ENCODE measurements at regions not wholly inside any gene's neighbourhood (a gene's known extent, or its start where the extent isn't known, plus 50 kb on each side); places are given as distances from the start of the nearest gene placed in this dataset.

DNA sequence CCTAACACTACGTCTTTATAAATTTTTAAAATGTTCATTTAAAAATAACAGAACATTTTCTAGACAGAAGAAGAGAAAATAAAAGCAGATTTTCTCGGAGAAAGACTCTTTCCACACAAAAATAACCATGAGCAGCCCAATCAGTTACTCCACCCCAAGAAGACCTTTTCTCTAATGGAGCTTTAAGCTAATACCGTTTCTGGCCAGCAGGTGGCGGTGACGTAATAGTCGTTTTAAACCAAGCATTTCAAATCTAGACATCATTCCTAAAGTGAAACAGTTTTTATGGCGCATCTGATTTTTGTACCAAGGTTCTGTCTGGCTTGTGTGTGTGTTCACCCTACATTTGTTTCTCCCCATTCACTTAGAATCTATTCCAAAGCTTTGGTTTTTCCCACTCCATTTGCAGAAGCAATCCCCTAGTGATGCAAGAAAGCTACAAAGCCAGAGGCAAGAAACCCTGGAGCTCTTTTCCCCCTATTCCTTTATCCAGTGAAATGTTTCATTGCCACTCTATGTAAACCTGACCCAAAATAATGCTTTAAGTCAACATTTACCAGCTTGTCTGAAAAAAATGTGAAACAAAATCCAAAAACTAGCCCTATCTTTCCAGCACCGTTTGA lies 336.7 kb upstream of the IGF1R start:
- ChIA-PET POLR2A (no interaction called here), CTCF (interaction anchor here (0.6 to 1.4 kb wide), 6 partner anchors 17 to 124 kb away, joined by 3 to 16 read pairs (median 4); no protein-coding TSS in a partner anchor)
- H3K9me3 Mint-ChIP-seq (ENCODE audit: unreplicated experiment): peaks cover 9% of the 10 kb centered on the region
- H3K36me3 Mint-ChIP-seq (ENCODE audit: insufficient read depth, unreplicated experiment): no peaks in the 10 kb centered on the region
- H3K27me3 Mint-ChIP-seq (ENCODE audit: insufficient read depth, unreplicated experiment): peaks cover 9% of the 10 kb centered on the region
- DNase-seq: peak; percentile 69 to 77
- H3K4me3 Mint-ChIP-seq (ENCODE audit: unreplicated experiment): no peak overlapping the region
- intact Hi-C loops (cut with micrococcal nuclease; ENCODE audit: unreplicated experiment): loop anchor here (1.0 kb wide), 2 partner anchors 110 to 117 kb away; no protein-coding TSS in a partner anchor
- H3K4me1 Mint-ChIP-seq (ENCODE audit: low read depth, unreplicated experiment): no peaks in the 10 kb centered on the region
- Histone ChIP-seq H3K36me3 (ENCODE audit: control insufficient read depth, insufficient read depth, low read length) (no peaks in the 10 kb centered on the region), H3K4me1 (no peaks in the 10 kb centered on the region), H3K9me3 (peaks cover 5% of the 10 kb centered on the region; the same call in 1 of the 2 replicates), H3K4me3 (ENCODE audit: low read depth, low read length) (no peak overlapping the region), H3K27me3 (replicated peaks; ENCODE audit: control insufficient read depth, insufficient read depth, low read length) (no peaks in the 10 kb centered on the region)
- TF ChIP-seq, protein P1, sequence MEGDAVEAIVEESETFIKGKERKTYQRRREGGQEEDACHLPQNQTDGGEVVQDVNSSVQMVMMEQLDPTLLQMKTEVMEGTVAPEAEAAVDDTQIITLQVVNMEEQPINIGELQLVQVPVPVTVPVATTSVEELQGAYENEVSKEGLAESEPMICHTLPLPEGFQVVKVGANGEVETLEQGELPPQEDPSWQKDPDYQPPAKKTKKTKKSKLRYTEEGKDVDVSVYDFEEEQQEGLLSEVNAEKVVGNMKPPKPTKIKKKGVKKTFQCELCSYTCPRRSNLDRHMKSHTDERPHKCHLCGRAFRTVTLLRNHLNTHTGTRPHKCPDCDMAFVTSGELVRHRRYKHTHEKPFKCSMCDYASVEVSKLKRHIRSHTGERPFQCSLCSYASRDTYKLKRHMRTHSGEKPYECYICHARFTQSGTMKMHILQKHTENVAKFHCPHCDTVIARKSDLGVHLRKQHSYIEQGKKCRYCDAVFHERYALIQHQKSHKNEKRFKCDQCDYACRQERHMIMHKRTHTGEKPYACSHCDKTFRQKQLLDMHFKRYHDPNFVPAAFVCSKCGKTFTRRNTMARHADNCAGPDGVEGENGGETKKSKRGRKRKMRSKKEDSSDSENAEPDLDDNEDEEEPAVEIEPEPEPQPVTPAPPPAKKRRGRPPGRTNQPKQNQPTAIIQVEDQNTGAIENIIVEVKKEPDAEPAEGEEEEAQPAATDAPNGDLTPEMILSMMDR (IDR thresholded peaks at IDR 0.05; ENCODE audit: insufficient read depth in 1 of 2, low read depth in 1 of 2, low read length in 1 of 2, severe bottlenecking in 1 of 2, unreplicated experiment in 1 of 2): peak; percentile 70 to 76
- BruUV-seq (replicated peaks): no TSS peak
- H3K27ac Mint-ChIP-seq (ENCODE audit: unreplicated experiment): no peak overlapping the region

DNA sequence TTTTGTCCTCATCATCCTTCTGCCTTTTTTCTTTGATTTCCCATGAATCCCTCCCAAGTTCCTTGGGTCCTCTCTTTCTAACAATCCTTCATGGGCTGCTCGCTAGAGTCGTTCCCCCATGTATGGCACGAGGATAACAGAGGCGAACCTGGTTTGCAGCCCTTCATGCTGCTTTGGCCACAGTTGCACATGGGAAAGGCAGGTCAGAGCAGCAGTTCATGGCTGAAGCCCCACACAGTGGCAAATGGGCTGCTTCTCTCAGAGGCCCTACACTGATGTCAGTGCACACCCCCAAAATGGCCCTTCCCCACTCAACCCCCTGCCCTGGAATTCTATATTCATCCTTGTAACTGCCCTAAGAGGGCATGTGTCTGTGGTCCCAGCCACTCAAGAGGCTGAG lies 335.4 kb upstream of the IGF1R start:
- intact Hi-C loops (cut with micrococcal nuclease; ENCODE audit: unreplicated experiment): no loop called here
- Mint-ChIP-seq H3K4me3 (ENCODE audit: unreplicated experiment) (no peak overlapping the region), H3K4me1 (ENCODE audit: low read depth, unreplicated experiment) (no peaks in the 10 kb centered on the region), H3K9me3 (ENCODE audit: unreplicated experiment) (peaks cover 9% of the 10 kb centered on the region), H3K27me3 (ENCODE audit: insufficient read depth, unreplicated experiment) (peaks cover 6% of the 10 kb centered on the region), H3K36me3 (ENCODE audit: insufficient read depth, unreplicated experiment) (no peaks in the 10 kb centered on the region), H3K27ac (ENCODE audit: unreplicated experiment) (no peak overlapping the region)
- Histone ChIP-seq H3K4me1 (no peaks in the 10 kb centered on the region), H3K4me3 (ENCODE audit: low read depth, low read length) (no peak overlapping the region), H3K9me3 (peaks cover 5% of the 10 kb centered on the region; the same call in 1 of the 2 replicates), H3K36me3 (ENCODE audit: control insufficient read depth, insufficient read depth, low read length) (no peaks in the 10 kb centered on the region), H3K27me3 (replicated peaks; ENCODE audit: control insufficient read depth, insufficient read depth, low read length) (no peaks in the 10 kb centered on the region)
- no TSS peak for BruUV-seq (replicated peaks)
- DNase-seq: no peak
- TF ChIP-seq, protein P1 (IDR thresholded peaks at IDR 0.05; ENCODE audit: insufficient read depth in 1 of 2, low read depth in 1 of 2, low read length in 1 of 2, severe bottlenecking in 1 of 2, unreplicated experiment in 1 of 2): no peak
- CTCF ChIA-PET: interaction anchor here (1.4 kb wide), 1 partner anchor 113 kb away, joined by 3 read pairs; no protein-coding TSS in a partner anchor
- POLR2A ChIA-PET: no interaction called here

DNA sequence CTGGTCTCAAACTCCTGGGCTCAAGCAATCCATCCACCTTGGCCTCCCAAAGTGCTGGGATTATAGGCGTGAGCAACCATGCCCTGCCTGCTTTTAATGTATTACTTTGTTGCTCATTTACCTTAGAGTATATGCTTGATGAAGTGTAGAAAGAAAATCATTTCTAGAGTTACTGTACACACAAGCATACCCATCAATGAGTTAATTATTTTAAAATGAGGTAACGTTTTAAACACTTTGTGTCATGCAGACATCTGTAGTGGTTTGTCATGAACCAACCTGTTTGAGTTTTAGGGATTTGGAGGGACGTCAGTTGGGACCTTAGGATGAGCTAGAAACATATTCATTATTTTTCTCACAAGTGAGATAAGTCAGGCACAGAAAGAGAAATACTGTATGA lies 332.4 kb upstream of the IGF1R start:
- DNase-seq: no peak
- H3K4me3 ChIP-seq (ENCODE audit: low read depth, low read length): no peak overlapping the region
- intact Hi-C loops (cut with micrococcal nuclease; ENCODE audit: unreplicated experiment): no loop called here
- TF ChIP-seq, protein P1 (IDR thresholded peaks at IDR 0.05; ENCODE audit: insufficient read depth in 1 of 2, low read depth in 1 of 2, low read length in 1 of 2, severe bottlenecking in 1 of 2, unreplicated experiment in 1 of 2): no peak
- CTCF ChIA-PET: no interaction called here
- Mint-ChIP-seq H3K4me1 (ENCODE audit: low read depth, unreplicated experiment) (no peaks in the 10 kb centered on the region), H3K9me3 (ENCODE audit: unreplicated experiment) (no peaks in the 10 kb centered on the region), H3K27me3 (ENCODE audit: insufficient read depth, unreplicated experiment) (peaks cover 2% of the 10 kb centered on the region), H3K27ac (ENCODE audit: unreplicated experiment) (no peak overlapping the region), H3K36me3 (ENCODE audit: insufficient read depth, unreplicated experiment) (no peaks in the 10 kb centered on the region), H3K4me3 (ENCODE audit: unreplicated experiment) (no peak overlapping the region)
- H3K36me3 ChIP-seq (ENCODE audit: control insufficient read depth, insufficient read depth, low read length): no peaks in the 10 kb centered on the region
- H3K4me1 ChIP-seq: no peaks in the 10 kb centered on the region
- POLR2A ChIA-PET: no interaction called here
- BruUV-seq (replicated peaks): no TSS peak
- H3K9me3 ChIP-seq: no peaks in the 10 kb centered on the region
- H3K27me3 ChIP-seq (replicated peaks; ENCODE audit: control insufficient read depth, insufficient read depth, low read length): no peaks in the 10 kb centered on the region

All from Caco-2 (cell line).